Testis (tissue), 2 donors: ENCODE measurements at regions not wholly inside any gene's neighbourhood (a gene's known extent, or its start where the extent isn't known, plus 50 kb on each side); places are given as distances from the start of the nearest gene placed in this dataset.
"Not testable (repeated sequence)": the region's sequence is repeated elsewhere in the genome, so short reads cannot be mapped to it uniquely, and the experiment has no call there.

Source experiments
- DNase-seq: peaks from one replicate; pipeline ENCODE4 v3.0.0-alpha.2; 2019
- H3K27ac ChIP-seq, 2 donors: fragments of 200-600 bp; sonication (generic); one replicate each; pipeline ENCODE4 v1.5.1; 2019
- H3K27me3 ChIP-seq: fragments of 200-600 bp; sonication (generic); one replicate; pipeline ENCODE4 v1.5.1; 2019
- H3K36me3 ChIP-seq: fragments of 200-600 bp; sonication (generic); one replicate; pipeline ENCODE4 v1.5.1; 2017; ENCODE audit warnings: low read depth; ENCODE audit errors: missing control alignments
- H3K4me1 ChIP-seq: fragments of 200-600 bp; sonication (generic); one replicate; pipeline ENCODE4 v1.5.1; 2019
- H3K4me3 ChIP-seq, 2 donors: fragments of 200-600 bp; sonication (generic); one replicate each; pipeline ENCODE4 v1.5.1; 2017 to 2019
- H3K9me3 ChIP-seq: fragments of 200-600 bp; sonication (generic); one replicate; pipeline ENCODE4 v1.5.1; 2017
- POLR2A ChIP-seq: fragments of 450-650 bp; IDR thresholded peaks from one replicate; pipeline ENCODE4 v1.6.1; 2017; ENCODE audit warnings: antibody characterized with exemption, mild to moderate bottlenecking, moderate library complexity
- WGBS, 2 donors: methylation state at CpG; one replicate each; pipeline ENCODE4 v1.1.5; 2018; 5-methylcytosine and 5-hydroxymethylcytosine counted together
- intact Hi-C: fragments of 100-400 bp; cut with DNase I; formaldehyde crosslinking; loops from one replicate; pipeline ENCODE4 v1.15.1; 2023; ENCODE audit warnings: low total_unique reads
- TF ChIP-seq, protein P1 (sequence below), 3 experiments: fragments of 450-650 bp in 2 of 3; fragments of 200-600 bp in 1 of 3; sonication (generic) in 1 of 3; IDR thresholded peaks; one replicate each; pipeline ENCODE4 v1.5.1; 2016 to 2019; ENCODE audit warnings: antibody characterized with exemption in 3 of 3, mild to moderate bottlenecking in 2 of 3, moderate library complexity in 1 of 3

DNA sequence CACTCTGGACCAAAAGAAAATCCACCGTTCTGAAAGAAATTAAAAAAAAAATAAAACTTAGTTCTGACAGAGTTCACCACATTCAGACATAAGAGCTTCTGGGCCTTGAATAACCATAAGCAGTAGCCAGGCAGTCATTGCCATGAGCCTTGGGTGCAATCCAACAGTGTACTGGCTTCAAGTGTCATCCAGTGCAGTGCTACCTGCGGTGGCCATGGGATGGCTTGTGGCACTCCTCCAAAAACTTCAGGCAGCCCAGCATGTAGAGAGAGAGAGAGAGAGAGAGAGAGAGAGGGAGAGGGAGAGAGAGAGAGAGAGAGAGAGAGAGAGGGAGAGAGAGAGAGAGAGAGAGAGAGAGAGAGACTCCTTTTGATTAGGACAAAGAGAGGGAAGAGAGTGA is 208.5 kb downstream of the SPIN4 start:
- H3K27ac ChIP-seq, DNase-seq, H3K36me3 ChIP-seq, intact Hi-C loops, H3K9me3 ChIP-seq, H3K4me3 ChIP-seq, H3K4me1 ChIP-seq, H3K27me3 ChIP-seq: not testable (repeated sequence)
- WGBS, 2 donors: no CpG with 5 or more reads among the region's 2 CpGs

DNA sequence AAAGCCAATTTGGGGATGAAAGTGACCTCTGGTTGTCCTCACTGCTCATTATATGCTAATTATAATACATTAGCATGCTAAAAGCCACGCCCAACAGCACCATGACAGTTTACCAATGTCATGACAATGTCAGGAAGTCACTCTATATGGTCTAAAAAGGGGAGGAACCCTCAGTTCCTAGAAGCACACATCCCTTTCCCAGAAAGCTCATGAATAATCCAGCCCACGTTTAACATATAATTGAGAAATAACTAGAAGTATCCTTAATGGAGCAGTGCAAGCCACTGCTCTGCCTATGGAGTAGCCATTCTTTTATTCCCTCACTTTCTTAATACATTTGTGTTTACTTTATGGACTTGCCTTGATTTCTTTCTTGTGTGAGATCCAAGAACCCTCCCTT is 215.3 kb downstream of the SPIN4 start:
- H3K27me3 ChIP-seq, intact Hi-C loops, H3K4me3 ChIP-seq, H3K9me3 ChIP-seq, H3K4me1 ChIP-seq, H3K27ac ChIP-seq, DNase-seq, H3K36me3 ChIP-seq: not testable (repeated sequence)
- no CpG with 5 or more reads among the region's 2 CpGs for WGBS, 2 donors

DNA sequence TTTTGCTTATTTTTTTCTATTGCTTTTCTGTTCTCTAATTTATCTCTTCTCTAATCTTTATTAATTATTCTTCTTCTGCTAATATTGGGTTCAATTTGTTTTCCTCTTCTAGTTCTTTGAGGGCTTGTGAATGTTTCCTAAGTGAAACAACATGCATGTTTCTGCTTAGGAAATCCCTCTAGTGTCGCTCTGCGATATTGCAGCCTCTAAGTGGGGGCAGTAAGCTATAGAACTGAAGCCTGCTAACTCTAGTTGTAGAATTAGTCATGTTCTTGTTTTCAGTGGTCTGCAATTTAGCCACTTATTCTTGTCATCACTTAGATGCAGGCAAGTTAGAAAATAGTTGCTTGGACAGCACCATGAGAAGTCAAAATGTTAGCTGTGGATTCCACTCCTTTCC is 222.6 kb downstream of the SPIN4 start:
- intact Hi-C loops: no loop called here
- Histone ChIP-seq H3K9me3 (no peaks in the 10 kb centered on the region), H3K4me1 (no peaks in the 10 kb centered on the region), H3K27me3 (no peaks in the 10 kb centered on the region), H3K27ac (no peak overlapping the region), H3K4me3 (no peak overlapping the region), H3K36me3 (no peaks in the 10 kb centered on the region)
- peak; percentile 14 for DNase-seq
- 13 to 40% methylated on average over 1 to 2 of the region's 2 CpGs for WGBS, 2 donors
- TF ChIP-seq, protein P1, sequence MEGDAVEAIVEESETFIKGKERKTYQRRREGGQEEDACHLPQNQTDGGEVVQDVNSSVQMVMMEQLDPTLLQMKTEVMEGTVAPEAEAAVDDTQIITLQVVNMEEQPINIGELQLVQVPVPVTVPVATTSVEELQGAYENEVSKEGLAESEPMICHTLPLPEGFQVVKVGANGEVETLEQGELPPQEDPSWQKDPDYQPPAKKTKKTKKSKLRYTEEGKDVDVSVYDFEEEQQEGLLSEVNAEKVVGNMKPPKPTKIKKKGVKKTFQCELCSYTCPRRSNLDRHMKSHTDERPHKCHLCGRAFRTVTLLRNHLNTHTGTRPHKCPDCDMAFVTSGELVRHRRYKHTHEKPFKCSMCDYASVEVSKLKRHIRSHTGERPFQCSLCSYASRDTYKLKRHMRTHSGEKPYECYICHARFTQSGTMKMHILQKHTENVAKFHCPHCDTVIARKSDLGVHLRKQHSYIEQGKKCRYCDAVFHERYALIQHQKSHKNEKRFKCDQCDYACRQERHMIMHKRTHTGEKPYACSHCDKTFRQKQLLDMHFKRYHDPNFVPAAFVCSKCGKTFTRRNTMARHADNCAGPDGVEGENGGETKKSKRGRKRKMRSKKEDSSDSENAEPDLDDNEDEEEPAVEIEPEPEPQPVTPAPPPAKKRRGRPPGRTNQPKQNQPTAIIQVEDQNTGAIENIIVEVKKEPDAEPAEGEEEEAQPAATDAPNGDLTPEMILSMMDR (IDR thresholded peaks at IDR 0.05): peak in 1 of 3 experiments; percentile 22
- TF ChIP-seq POLR2A: no peak

DNA sequence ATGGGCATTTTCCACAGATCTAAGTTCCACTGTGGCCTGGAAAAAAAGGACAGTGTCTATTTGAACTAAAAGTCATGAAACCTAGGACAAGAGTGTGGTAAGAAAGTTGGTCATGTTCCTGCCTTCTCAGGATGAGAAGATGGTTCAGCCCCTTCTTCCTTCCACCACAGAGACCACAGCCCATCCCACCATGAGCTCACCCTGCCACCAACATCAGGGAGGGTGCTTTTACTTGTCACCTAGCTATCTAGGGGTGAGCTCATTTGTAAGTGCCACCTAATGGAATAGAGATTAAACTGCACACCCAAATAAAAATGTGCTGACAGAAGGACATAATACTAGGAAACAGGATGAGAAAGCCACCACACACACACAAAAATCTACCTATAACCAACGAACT is 235.9 kb downstream of the SPIN4 start:
- WGBS, 2 donors: 40 to 42% methylated on average over 1 of the region's 1 CpG
- no peak for TF ChIP-seq POLR2A
- TF ChIP-seq, protein P1 (IDR thresholded peaks at IDR 0.05): no peak
- intact Hi-C loops: no loop called here
- no peaks in the 10 kb centered on the region for H3K36me3 ChIP-seq
- DNase-seq: no peak
- no peaks in the 10 kb centered on the region for H3K27me3 ChIP-seq
- no peak overlapping the region for H3K4me3 ChIP-seq
- H3K27ac ChIP-seq: no peak overlapping the region
- no peaks in the 10 kb centered on the region for H3K4me1 ChIP-seq
- no peaks in the 10 kb centered on the region for H3K9me3 ChIP-seq

DNA sequence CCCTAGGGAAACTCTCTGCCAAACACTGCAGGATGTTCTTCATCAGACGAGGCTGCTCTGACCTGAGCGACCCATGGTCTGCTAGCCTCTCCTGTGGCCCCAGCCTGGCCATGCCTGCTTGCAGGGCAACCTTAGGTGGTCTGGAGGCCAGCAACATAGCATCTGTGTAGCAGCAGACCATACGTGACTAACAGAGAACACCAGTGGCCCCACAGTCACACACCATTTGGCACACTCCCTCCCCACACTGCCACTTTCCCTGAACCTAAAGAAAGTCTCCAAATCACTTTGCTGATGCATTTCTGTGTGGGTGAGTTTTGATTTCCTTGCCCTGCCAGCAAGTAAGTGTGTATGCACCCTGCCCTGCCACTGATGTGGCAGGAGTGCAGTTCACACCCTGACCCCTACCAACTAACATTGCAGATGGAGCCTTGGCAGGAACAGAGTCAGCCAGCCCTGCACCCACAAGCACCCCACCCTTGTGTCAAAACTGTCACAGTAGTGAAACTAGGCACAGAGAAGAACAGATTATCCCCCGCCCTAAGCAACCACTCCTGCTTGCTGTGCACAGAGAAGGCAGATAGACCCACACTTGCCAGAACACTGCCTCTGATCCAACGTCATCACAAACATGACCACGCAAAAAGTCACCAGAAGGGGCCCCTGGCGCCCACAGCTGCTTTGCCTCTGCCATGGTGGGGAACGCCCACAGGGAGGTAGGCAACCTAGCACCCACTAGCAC is 249.1 kb downstream of the SPIN4 start:
- H3K36me3 ChIP-seq: no peaks in the 10 kb centered on the region
- TF ChIP-seq, protein P1 (IDR thresholded peaks at IDR 0.05): no peak
- TF ChIP-seq POLR2A: no peak
- H3K4me3 ChIP-seq: no peak overlapping the region
- H3K4me1 ChIP-seq: no peaks in the 10 kb centered on the region
- intact Hi-C loops: no loop called here
- H3K27ac ChIP-seq: no peak overlapping the region
- H3K27me3 ChIP-seq: no peaks in the 10 kb centered on the region
- no peaks in the 10 kb centered on the region for H3K9me3 ChIP-seq
- 84 to 90% methylated on average over 2 to 7 of the region's 8 CpGs for WGBS, 2 donors
- DNase-seq: no peak

DNA sequence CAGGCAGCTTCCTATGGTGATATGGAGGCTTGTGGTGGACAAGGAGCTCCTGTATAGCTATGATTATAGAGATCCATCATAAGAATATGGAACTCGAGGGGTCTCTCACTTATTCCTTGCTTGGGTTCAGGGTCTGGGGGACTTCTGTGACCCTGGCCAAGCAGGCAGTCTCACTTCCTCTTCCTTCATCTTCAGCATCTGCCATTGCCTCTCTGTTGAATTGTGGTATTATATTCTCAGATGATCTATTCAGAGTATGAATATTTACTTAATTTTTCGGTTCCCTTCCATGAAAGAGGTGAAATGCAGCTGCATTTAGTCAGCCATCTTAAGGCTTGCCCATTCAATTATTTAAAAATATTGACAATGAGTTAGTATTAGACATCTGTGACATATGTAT is 292.9 kb downstream of the SPIN4 start:
- intact Hi-C loops: no loop called here
- TF ChIP-seq, protein P1 (IDR thresholded peaks at IDR 0.05): no peak
- no peak for TF ChIP-seq POLR2A
- Histone ChIP-seq H3K4me1 (no peaks in the 10 kb centered on the region), H3K27ac (no peak overlapping the region), H3K36me3 (no peaks in the 10 kb centered on the region), H3K4me3 (no peak overlapping the region), H3K27me3 (no peaks in the 10 kb centered on the region), H3K9me3 (no peaks in the 10 kb centered on the region)
- 19 to 33% methylated on average over 2 of the region's 2 CpGs for WGBS, 2 donors
- DNase-seq: no peak
